ENCODE measurements at regions not wholly inside any gene's neighbourhood (a gene's known extent, or its start where the extent isn't known, plus 50 kb on each side); places are given as distances from the start of the nearest gene placed in this dataset.

DNA sequence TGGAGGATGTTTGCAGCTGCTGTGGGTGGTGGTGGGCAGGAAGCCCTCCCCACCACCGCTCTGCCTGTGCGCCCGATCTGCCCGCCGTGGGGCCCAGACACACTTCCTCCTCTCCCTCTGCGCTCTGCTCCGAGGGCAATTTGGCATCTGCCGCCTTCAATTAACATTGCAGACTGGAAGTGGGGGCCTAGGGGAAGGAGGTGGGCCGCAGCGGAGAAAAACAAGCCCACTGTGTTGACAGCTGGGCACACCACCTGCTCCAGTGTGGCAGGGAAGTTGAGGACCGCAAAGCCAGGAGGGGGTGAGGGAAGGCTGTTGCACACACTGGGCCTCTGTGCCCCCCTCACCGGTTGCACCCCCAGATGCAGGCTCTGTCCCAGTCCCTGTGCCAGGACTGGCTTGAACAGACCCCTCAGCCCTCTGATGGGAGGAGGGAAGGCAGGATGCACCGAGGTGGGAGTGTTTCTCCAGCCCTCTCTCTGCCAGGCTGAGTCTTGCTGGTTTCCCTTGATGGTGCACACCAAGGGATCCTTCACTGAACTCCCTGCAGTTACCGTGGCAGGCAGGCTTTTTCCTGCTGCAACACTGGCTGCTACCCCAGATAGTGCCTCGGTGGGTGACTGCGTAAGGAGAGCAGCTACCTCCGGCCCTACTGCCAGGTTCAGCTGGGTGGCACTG is 72.8 kb upstream of the MED9 start (continued):
- TF ChIP-seq, protein P1, sequence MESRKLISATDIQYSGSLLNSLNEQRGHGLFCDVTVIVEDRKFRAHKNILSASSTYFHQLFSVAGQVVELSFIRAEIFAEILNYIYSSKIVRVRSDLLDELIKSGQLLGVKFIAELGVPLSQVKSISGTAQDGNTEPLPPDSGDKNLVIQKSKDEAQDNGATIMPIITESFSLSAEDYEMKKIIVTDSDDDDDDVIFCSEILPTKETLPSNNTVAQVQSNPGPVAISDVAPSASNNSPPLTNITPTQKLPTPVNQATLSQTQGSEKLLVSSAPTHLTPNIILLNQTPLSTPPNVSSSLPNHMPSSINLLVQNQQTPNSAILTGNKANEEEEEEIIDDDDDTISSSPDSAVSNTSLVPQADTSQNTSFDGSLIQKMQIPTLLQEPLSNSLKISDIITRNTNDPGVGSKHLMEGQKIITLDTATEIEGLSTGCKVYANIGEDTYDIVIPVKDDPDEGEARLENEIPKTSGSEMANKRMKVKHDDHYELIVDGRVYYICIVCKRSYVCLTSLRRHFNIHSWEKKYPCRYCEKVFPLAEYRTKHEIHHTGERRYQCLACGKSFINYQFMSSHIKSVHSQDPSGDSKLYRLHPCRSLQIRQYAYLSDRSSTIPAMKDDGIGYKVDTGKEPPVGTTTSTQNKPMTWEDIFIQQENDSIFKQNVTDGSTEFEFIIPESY (CRISPR knock-in tag; IDR thresholded peaks at IDR 0.05): no peak
- TF ChIP-seq, protein P2, sequence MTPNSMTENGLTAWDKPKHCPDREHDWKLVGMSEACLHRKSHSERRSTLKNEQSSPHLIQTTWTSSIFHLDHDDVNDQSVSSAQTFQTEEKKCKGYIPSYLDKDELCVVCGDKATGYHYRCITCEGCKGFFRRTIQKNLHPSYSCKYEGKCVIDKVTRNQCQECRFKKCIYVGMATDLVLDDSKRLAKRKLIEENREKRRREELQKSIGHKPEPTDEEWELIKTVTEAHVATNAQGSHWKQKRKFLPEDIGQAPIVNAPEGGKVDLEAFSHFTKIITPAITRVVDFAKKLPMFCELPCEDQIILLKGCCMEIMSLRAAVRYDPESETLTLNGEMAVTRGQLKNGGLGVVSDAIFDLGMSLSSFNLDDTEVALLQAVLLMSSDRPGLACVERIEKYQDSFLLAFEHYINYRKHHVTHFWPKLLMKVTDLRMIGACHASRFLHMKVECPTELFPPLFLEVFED (CRISPR knock-in tag; conservative IDR thresholded peaks at IDR 0.05): no peak

DNA sequence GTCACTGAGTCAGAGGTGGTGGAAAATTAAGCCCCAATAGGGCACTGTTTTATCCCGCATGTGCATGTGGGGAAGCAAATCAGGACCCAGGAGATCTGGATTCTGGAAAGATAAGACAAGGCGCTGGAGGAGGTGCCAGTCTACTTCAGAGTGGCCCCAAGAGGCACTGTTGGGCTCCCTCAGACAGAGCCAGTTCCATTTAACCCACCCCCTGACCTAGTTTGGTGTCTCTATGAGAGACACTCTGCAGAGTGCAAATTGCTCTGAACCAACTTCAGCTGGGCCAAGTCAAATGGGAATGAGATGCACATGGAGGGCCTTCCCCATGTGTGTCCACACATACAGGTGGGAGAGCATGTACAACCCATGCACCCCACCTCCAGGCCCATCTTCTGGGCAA is 71.1 kb upstream of the MED9 start:
- ChIA-PET POLR2A (interaction anchor here (0.7 kb wide), 1 partner anchor 414 kb away, joined by 3 read pairs; no protein-coding TSS in a partner anchor), CTCF (ENCODE audit: low intra/inter-chr PET ratio) (no interaction called here)
- ATAC-seq (no peak), FAIRE-seq (no peak), DNase-seq (ENCODE audit: extremely low read depth in 1 of 4, low spot score in 3 of 4) (no peak)
- intact Hi-C loops (cut with micrococcal nuclease) (no loop called here), in situ Hi-C loops (cut with MboI) (no loop called here)
- no peaks in the 10 kb centered on the region for H3K9me1 ChIP-seq (ENCODE audit: control insufficient read depth, insufficient read depth, low read length)
- no peaks in the 10 kb centered on the region for H3K36me3 ChIP-seq (ENCODE audit: control insufficient read depth, insufficient read depth, low read length)
- BruUV-seq (replicated peaks): no TSS peak
- H3K4me2 ChIP-seq (ENCODE audit: insufficient read depth, low read length): no peak overlapping the region
- WGBS (ENCODE audit: insufficient coverage, low coverage, missing lambda C conversion rate): 0% methylated on average over 1 of the region's 2 CpGs
- H3K79me2 ChIP-seq (ENCODE audit: control insufficient read depth, insufficient read depth, low read length): no peaks in the 10 kb centered on the region
- no peaks in the 10 kb centered on the region for H4K20me1 ChIP-seq (replicated peaks; ENCODE audit: control insufficient read depth, insufficient read depth, low read length)
- no peak overlapping the region for H3K4me3 ChIP-seq
- H3K27me3 ChIP-seq (ENCODE audit: control insufficient read depth in 2 of 2, insufficient read depth in 2 of 2, low read length in 2 of 2): peaks cover 10 to 68% of the 10 kb centered on the region in 2 experiments
- H3K9me3 ChIP-seq (replicated peaks; ENCODE audit: control insufficient read depth, insufficient read depth, low read depth, low read length): no peaks in the 10 kb centered on the region
- no peak for TF ChIP-seq TEAD2 (tag; IDR thresholded peaks at IDR 0.05)
- H2AFZ ChIP-seq (ENCODE audit: low read depth, low read length): no peak overlapping the region
- H3K4me1 ChIP-seq (replicated peaks in 1 of 2; ENCODE audit: control insufficient read depth in 2 of 2, insufficient read depth in 2 of 2, low read length in 2 of 2): peaks cover 0 to 3% of the 10 kb centered on the region in 2 experiments; a peak in 2 of 5 replicates
- no peak overlapping the region for H3K27ac ChIP-seq (ENCODE audit: extremely low read depth, low read depth, low read length)
- H3K9ac ChIP-seq (ENCODE audit: insufficient read depth in 1 of 2, low read depth in 2 of 2, low read length in 2 of 2): no peak overlapping the region
